ENCODE measurements at regions not wholly inside any gene's neighbourhood (a gene's known extent, or its start where the extent isn't known, plus 50 kb on each side); places are given as distances from the start of the nearest gene placed in this dataset.

DNA sequence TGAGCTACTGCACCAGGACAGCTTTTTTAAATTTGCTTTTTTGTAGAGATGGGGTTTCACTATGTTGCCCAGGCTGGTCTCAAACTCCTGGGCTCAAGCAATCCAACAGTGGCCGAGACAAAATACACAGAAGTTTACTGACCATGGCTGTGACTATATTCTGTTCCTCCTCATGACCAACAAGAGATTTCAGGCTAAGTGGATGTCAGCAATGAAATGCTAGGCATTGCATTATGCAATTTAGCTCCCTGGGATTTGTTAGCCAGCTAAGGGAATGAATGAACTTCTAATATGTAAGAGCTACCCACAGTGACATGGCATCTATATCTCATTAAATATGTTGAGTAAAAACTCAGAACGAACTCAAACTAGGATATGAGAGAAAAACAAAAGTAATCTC lies 81.9 kb upstream of the MBOAT2 start:
- no peak for DNase-seq (ENCODE audit: low read depth in 2 of 2)

- no peak for DNase-seq (ENCODE audit: low read depth in 2 of 2)
These were observed 79.8 kb upstream of the MBOAT2 start for GRCh38 chr2:9083287-9083686.

DNA sequence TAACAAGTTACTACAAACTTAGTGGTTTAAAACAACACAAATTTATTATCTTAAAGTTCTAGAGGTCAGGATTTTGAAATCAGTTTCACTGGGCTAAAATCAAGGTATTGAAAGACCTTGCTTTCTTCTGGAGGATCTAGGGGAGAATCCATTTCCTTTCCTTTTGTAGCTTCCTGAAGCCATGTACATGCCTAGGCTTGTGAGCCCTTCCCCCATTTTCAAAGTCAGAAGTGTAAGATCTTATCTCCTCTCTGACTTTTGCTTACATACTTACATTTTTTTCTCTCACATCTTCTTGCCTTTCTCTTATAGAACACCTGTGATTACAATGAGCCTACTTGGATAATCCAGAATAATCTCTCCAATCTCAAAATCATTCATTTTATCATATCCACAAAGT lies 78.7 kb upstream of the MBOAT2 start:
- no peak for DNase-seq (ENCODE audit: low read depth in 2 of 2)

GRCh38 chr2:9081750-9082149 lies 78.3 kb upstream of the MBOAT2 start:
- DNase-seq (ENCODE audit: low read depth in 2 of 2) = no peak

GRCh38 chr2:9078405-9078804 lies 74.9 kb upstream of the MBOAT2 start:
- no peak for DNase-seq (ENCODE audit: low read depth in 2 of 2)

- DNase-seq (ENCODE audit: low read depth in 2 of 2) = no peak
These were observed 74.2 kb upstream of the MBOAT2 start for GRCh38 chr2:9077691-9078090.

DNA sequence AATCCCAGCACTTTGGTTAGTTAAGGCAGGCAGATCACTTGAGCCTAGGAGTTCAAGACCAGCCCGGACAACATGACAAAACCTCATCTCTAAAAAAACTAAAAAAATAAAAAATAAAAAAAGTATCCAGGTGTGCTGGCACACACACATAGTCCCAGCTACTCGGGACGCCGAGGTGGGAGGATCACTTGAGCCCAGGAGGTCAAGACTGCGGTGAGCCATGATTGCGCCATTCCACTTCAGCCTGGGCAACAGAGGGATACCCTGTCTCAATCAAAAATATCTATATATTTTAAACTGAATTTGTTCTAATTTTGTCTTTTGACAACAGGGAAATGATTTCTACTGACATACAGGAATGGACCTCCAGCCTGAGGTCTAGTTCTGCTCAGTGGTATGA lies 73.3 kb upstream of the MBOAT2 start:
- DNase-seq (ENCODE audit: low read depth in 2 of 2) = no peak

DNA sequence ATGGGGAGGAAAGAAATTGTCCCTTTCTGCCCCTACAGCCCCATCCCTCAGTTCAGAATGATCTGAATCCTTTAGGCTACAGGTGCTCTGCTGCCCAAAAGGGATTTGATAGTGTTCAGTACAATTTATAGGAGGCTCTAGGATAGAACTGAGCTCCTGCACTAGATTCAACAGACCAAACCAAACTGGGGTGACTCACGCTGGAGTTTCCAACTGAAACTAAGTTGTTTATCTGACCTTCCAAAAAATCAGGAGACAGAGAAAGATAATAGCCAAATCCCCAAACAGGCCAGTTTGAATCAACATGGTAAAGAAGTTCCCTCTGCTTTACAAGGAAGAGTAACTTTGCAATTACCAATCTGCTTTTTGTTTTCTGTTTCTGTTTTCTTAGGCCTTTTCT lies 72.7 kb upstream of the MBOAT2 start:
- no peak for DNase-seq (ENCODE audit: low read depth in 2 of 2)

- DNase-seq (ENCODE audit: low read depth in 2 of 2) = no peak
These were observed 71.4 kb upstream of the MBOAT2 start for GRCh38 chr2:9074930-9075329.

DNA sequence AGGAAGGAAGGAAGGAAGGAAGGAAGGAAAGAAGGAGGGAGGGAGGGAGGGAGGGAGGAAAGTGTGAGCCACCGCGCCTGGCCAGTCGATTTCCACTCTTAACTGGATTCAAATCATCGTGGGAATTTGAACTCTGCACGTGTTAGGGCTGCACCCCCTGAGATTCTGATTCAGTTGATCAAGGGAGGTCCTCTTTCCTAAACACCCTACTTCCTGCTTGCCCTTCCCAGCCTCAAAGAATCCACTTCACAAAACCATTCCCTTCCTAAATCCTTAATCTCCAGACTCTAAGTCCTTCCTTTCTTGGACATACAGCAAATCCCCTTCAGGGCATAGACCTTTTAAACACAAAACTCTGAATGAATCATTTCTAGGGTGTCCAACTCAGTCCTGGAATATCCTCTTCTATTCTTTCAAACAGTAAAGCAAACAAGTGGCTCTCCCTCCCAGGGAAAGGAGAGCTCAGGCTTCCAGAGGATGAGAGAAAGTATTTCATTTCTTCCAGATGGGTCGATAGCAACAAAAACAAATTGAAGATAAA lies 68.2 kb upstream of the MBOAT2 start:
- no peak for DNase-seq (ENCODE audit: low read depth in 2 of 2)

- peak in 1 of 2 donors; percentile 58 for DNase-seq (ENCODE audit: low read depth in 2 of 2)
These were observed 67.5 kb upstream of the MBOAT2 start for GRCh38 chr2:9071032-9071431.

- no peak for DNase-seq (ENCODE audit: low read depth in 2 of 2)
These were observed 66.1 kb upstream of the MBOAT2 start for GRCh38 chr2:9069543-9069942.

DNA sequence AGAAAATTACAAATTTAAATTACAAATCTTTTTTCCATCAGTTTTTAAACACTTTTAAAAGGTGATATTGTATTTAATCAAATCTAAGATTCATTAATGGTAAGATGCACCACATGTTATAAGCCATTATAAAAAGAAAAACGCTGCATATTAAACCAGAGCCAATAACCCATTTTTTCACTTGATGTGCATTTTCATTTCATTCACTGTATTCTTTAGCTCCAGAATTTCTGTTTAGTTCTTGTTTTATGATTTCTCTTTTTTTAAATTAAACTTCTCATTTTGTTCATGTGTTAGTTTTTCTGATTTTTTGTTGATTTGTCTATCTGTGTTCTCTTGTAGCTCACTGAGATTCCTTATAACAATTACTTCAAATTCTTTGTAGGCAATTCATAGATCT lies 62.4 kb upstream of the MBOAT2 start:
- DNase-seq (ENCODE audit: low read depth in 2 of 2) = no peak

DNA sequence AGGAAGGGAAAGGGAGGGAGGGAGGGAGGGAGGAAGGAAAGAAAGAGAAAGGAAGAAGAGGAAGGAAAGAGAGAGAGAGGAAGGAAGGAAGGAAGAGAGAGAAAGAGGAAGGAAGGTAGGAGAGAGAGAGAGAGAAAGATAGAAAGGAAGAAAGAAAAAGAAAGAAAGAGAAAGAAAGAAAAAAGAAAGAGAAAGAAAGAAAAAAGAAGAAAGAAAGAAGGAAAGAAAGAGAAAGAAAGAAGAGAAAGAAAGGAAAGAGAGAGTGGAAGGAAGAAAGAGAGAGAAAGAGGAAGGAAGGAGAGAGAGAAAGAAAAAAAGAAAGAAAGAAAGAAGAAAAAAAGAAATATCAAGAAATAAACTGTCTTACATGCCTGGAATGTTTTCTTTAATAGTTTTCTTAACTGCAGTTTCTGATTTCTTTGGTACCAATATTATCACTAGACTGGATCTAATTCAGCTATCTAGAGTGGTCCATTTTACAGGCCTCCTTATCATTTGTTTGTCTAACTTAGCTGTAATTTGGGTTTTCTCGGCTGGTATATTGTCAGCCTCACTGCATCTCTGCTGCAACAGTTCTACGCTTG lies 59.6 kb upstream of the MBOAT2 start:
- no peak for DNase-seq (ENCODE audit: low read depth in 2 of 2)

DNA sequence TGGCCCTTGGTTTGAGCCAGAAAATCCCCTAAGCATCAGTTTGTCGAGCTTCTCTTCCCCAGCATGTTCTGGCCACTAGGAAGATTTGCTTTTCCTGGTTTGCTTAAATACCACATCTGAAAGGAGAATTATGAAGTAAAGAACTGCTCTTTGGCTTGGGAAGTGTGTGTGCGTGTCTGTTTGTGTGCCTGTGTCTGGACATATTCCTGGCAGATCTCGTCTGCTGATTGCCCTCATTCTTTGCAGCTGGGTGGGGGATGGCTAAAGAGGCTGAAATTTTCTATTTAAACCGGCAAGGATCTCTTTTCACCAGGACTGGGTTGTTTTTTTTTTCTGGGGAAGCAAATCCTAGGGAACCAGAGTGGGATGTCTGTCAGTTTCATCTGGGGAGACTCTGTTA lies 57.3 kb upstream of the MBOAT2 start:
- DNase-seq (ENCODE audit: low read depth in 2 of 2) = no peak

GRCh38 chr2:9057939-9058761 lies 54.7 kb upstream of the MBOAT2 start:
- peak in 1 of 2 donors; percentile 4 for DNase-seq (ENCODE audit: low read depth in 2 of 2)

GRCh38 chr2:9055471-9055870 lies 52.0 kb upstream of the MBOAT2 start:
- no peak for DNase-seq (ENCODE audit: low read depth in 2 of 2)

- peak in 1 of 2 donors; percentile 18 for DNase-seq (ENCODE audit: low read depth in 2 of 2)
These were observed 50.0 kb upstream of the MBOAT2 start for GRCh38 chr2:9053534-9053931.

Data from lung microvascular endothelial cell (primary cell).